Stomach (tissue), 8 donors: ENCODE measurements at regions not wholly inside any gene's neighbourhood (a gene's known extent, or its start where the extent isn't known, plus 50 kb on each side); places are given as distances from the start of the nearest gene placed in this dataset.

ENCODE experiments used
- DNase-seq, 2 donors: peaks; one replicate each; pipeline versions ENCODE4 v3.0.0 to v3.0.0-alpha.2; 2013 to 2019
- H3K27ac ChIP-seq, 5 donors: fragments of 200-600 bp in 4 of 5; sonication (generic) in 4 of 5; one replicate each; pipeline ENCODE4 v1.5.1; 2013 to 2019; ENCODE audit warnings: mild to moderate bottlenecking in 1 of 5, moderate library complexity in 1 of 5
- H3K27me3 ChIP-seq, 3 donors: fragments of 200-600 bp; sonication (generic); one replicate each; pipeline ENCODE4 v1.5.1; 2017 to 2019; ENCODE audit warnings: mixed run types in 1 of 3
- H3K36me3 ChIP-seq, 4 donors: fragments of 200-600 bp; sonication (generic); 1 replicate in 3 of 4; 2 replicates in 1 of 4; pipeline ENCODE4 v1.5.1; 2016 to 2019
- H3K4me1 ChIP-seq, 4 donors: fragments of 200-600 bp; sonication (generic); one replicate each; pipeline ENCODE4 v1.5.1; 2016 to 2019
- H3K4me3 ChIP-seq, 4 donors: fragments of 200-600 bp; sonication (generic) in 3 of 4; one replicate each; pipeline ENCODE4 v1.5.1; 2016 to 2019; ENCODE audit warnings: mild to moderate bottlenecking in 1 of 4
- H3K9me3 ChIP-seq, 4 donors: fragments of 200-600 bp; sonication (generic); one replicate each; pipeline ENCODE4 v1.5.1; 2016 to 2019
- EP300 ChIP-seq: sonication (generic); formaldehyde crosslinking; IDR thresholded peaks from one replicate; pipeline ENCODE4 v1.6.1; 2017; ENCODE audit warnings: antibody characterized with exemption
- POLR2A ChIP-seq, 4 donors: fragments of 450-650 bp; IDR thresholded peaks; one replicate each; pipeline ENCODE4 v1.6.1; 2016; ENCODE audit warnings: antibody characterized with exemption in 4 of 4, control low read depth in 2 of 4, mild to moderate bottlenecking in 1 of 4, moderate library complexity in 1 of 4
- POLR2AphosphoS5 ChIP-seq, 3 donors: sonication (generic); formaldehyde crosslinking; IDR thresholded peaks; one replicate each; pipeline ENCODE4 v1.6.1; 2016; ENCODE audit warnings: antibody characterized with exemption in 3 of 3
- WGBS, 5 donors: extraction: QIAGEN DNeasy Blood & Tissue Kit in 3 of 5; methylation state at CpG; one replicate each; pipeline versions ENCODE4 v1.1.5 to v1.1.7; 2013 to 2018; 5-methylcytosine and 5-hydroxymethylcytosine counted together
- intact Hi-C: fragments of 100-400 bp; cut with DNase I; formaldehyde crosslinking; loops from one replicate; pipeline ENCODE4 v1.15.1; 2023; ENCODE audit warnings: low total_unique reads
- TF ChIP-seq, protein P1 (sequence below), 7 experiments: fragments of 450-650 bp in 4 of 7; fragments of 200-600 bp in 3 of 7; sonication (generic) in 3 of 7; IDR thresholded peaks; one replicate each; pipeline ENCODE4 v1.5.1; 2016 to 2019; ENCODE audit warnings: antibody characterized with exemption in 7 of 7, control low read depth in 2 of 7, mild to moderate bottlenecking in 1 of 7
- donor health status: healthy with polysubstance abuse.
- donor health status: Bipolar disorder and iron deficiency.
- donor health status: healthy.

DNA sequence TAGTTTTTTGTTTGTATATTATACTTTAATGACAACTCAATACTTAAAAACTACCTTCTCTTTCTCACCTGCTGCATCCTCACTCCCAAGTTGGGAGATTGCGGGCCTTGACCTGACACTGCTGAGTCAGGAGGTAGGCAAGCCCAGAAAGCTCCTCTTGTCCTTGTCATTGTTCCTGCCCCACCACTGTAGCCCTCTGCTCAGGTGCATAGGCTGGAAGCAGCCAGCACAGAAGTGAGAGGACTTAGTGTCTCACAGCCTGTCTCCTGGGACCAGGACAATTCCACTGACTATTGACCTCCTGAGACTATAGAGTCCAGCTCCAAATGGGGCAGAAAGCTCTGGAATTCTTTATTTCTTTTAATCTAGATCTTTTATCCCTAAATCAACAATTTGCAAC is 123.5 kb upstream of the NDP start:
- Histone ChIP-seq H3K9me3 (no peaks in the 10 kb centered on the region), H3K4me1 (no peaks in the 10 kb centered on the region), H3K4me3 (no peak overlapping the region), H3K36me3 (no peaks in the 10 kb centered on the region), H3K27ac (no peak overlapping the region), H3K27me3 (peaks cover 0 to 11% (median 0%) of the 10 kb centered on the region in 3 donors)
- TF ChIP-seq POLR2AphosphoS5 (IDR thresholded peaks at IDR 0.05), result no peak
- TF ChIP-seq, protein P1, sequence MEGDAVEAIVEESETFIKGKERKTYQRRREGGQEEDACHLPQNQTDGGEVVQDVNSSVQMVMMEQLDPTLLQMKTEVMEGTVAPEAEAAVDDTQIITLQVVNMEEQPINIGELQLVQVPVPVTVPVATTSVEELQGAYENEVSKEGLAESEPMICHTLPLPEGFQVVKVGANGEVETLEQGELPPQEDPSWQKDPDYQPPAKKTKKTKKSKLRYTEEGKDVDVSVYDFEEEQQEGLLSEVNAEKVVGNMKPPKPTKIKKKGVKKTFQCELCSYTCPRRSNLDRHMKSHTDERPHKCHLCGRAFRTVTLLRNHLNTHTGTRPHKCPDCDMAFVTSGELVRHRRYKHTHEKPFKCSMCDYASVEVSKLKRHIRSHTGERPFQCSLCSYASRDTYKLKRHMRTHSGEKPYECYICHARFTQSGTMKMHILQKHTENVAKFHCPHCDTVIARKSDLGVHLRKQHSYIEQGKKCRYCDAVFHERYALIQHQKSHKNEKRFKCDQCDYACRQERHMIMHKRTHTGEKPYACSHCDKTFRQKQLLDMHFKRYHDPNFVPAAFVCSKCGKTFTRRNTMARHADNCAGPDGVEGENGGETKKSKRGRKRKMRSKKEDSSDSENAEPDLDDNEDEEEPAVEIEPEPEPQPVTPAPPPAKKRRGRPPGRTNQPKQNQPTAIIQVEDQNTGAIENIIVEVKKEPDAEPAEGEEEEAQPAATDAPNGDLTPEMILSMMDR (IDR thresholded peaks at IDR 0.05), result no peak
- no peak for TF ChIP-seq EP300
- TF ChIP-seq POLR2A (IDR thresholded peaks at IDR 0.05), result no peak
- no peak for DNase-seq
- intact Hi-C loops, result no loop called here
- 95 to 100% (median 100%) methylated on average over 1 of the region's 1 CpG for WGBS, 5 donors

DNA sequence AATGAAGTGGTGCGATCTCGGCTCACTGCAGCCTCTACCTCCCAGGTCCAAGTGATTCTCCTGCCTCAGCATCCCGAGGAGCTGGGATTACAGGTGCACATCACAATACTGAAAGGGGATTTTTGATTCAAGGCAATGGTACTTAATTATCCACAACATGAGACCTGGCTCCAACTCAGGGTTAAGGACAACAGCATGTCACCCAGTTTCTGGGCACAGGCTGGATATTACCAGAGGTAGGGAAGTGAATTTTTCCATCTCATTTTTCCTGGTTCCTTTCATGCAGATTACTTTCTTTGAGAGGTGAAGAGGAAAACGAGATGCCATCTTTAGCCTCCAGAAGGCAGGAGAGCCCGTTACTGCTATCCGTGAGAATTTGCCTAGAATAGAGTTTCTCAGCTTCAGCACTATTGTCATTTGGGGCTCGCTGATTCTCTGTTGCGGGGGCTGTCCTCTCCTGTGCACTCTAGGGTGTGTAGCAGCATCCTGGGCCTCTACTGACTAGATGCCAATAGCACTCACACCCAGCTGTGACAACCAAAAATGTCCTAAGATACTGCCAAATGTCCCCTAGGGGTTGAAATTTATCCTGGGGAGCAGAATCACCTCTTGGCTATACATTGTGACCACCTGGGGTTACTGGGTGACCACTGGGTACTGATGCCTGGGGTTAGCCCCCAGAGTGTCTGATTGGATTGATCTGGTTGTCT is 121.8 kb upstream of the NDP start:
- Histone ChIP-seq H3K27ac (no peak overlapping the region), H3K36me3 (no peaks in the 10 kb centered on the region), H3K4me1 (no peaks in the 10 kb centered on the region), H3K4me3 (no peak overlapping the region), H3K27me3 (peaks cover 0 to 11% (median 0%) of the 10 kb centered on the region in 3 donors), H3K9me3 (no peaks in the 10 kb centered on the region)
- DNase-seq, result no peak
- WGBS, 5 donors, result 79 to 95% (median 91%) methylated on average over 8 of the region's 8 CpGs
- TF ChIP-seq POLR2A (IDR thresholded peaks at IDR 0.05), result no peak
- TF ChIP-seq EP300, result no peak
- TF ChIP-seq, protein P1 (IDR thresholded peaks at IDR 0.05), result no peak
- TF ChIP-seq POLR2AphosphoS5 (IDR thresholded peaks at IDR 0.05), result no peak
- intact Hi-C loops, result no loop called here

- Histone ChIP-seq H3K27me3 (peaks cover 0 to 11% (median 0%) of the 10 kb centered on the region in 3 donors), H3K4me1 (no peaks in the 10 kb centered on the region), H3K27ac (no peak overlapping the region), H3K9me3 (no peaks in the 10 kb centered on the region), H3K4me3 (no peak overlapping the region), H3K36me3 (no peaks in the 10 kb centered on the region)
- 75 to 94% (median 90%) methylated on average over 3 of the region's 3 CpGs for WGBS, 5 donors
- no peak for TF ChIP-seq POLR2A (IDR thresholded peaks at IDR 0.05)
- TF ChIP-seq EP300, result no peak
- TF ChIP-seq POLR2AphosphoS5 (IDR thresholded peaks at IDR 0.05), result no peak
- TF ChIP-seq, protein P1 (IDR thresholded peaks at IDR 0.05), result no peak
- intact Hi-C loops, result no loop called here
- no peak for DNase-seq
Measured at GRCh38 chrX:44093431-44093830, 120.2 kb upstream of the NDP start.

DNA sequence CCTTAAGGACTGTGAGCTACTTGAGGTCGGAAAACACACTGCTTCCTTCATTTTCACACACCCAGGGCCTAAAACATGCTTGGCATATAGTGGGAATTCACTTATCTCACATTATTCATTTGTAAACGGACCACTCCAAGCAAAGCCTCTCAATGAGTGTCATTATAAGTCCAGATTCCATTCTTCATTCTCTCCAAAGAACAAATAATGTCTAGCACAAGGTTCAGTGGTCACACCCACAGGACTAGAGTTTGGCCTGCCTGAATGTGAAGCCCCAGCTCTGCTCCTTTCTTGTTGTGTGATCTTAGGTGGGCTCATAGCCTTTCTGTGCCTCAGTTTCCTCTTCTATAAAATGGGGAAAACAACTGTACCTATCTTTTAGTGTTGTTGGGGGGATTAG is 119.6 kb upstream of the NDP start:
- TF ChIP-seq, protein P1 (IDR thresholded peaks at IDR 0.05), result no peak
- no peak for TF ChIP-seq POLR2AphosphoS5 (IDR thresholded peaks at IDR 0.05)
- TF ChIP-seq POLR2A (IDR thresholded peaks at IDR 0.05), result no peak
- TF ChIP-seq EP300, result no peak
- 31 to 54% (median 47%) methylated on average over 2 of the region's 2 CpGs for WGBS, 5 donors
- Histone ChIP-seq H3K27ac (no peak overlapping the region), H3K36me3 (no peaks in the 10 kb centered on the region), H3K27me3 (peaks cover 0 to 11% (median 0%) of the 10 kb centered on the region in 3 donors), H3K9me3 (no peaks in the 10 kb centered on the region), H3K4me1 (no peaks in the 10 kb centered on the region), H3K4me3 (no peak overlapping the region)
- intact Hi-C loops, result no loop called here
- no peak for DNase-seq
